ENCODE measurements at regions not wholly inside any gene's neighbourhood (a gene's known extent, or its start where the extent isn't known, plus 50 kb on each side); places are given as distances from the start of the nearest gene placed in this dataset.

- Histone ChIP-seq H3K4me2 (replicated peaks; ENCODE audit: extremely low read depth, low read length, poor library complexity, severe bottlenecking) (no peak overlapping the region), H3K4me3 (replicated peaks in 1 of 3; ENCODE audit: low read depth in 2 of 3, low read length in 3 of 3) (no peak overlapping the region), H3K9ac (ENCODE audit: insufficient read depth, low read length, poor library complexity, severe bottlenecking) (no peak overlapping the region), H3K4me1 (ENCODE audit: control insufficient read depth in 1 of 2, insufficient read depth in 2 of 2, low read length in 2 of 2) (peaks cover 0 to 5% of the 10 kb centered on the region in 2 donors), H3K27me3 (ENCODE audit: control insufficient read depth in 2 of 2, insufficient read depth in 2 of 2, low read length in 2 of 2) (no peaks in the 10 kb centered on the region), H3K79me2 (ENCODE audit: insufficient read depth, low read length) (no peaks in the 10 kb centered on the region), H3K27ac (ENCODE audit: low read depth in 1 of 2, low read length in 2 of 2) (no peak overlapping the region), H3K36me3 (replicated peaks in 1 of 2; ENCODE audit: control insufficient read depth in 1 of 2, insufficient read depth in 2 of 2, low read length in 2 of 2) (no peaks in the 10 kb centered on the region), H3K9me3 (replicated peaks in 1 of 2; ENCODE audit: control insufficient read depth in 1 of 2, insufficient read depth in 1 of 2, low read length in 2 of 2) (no peaks in the 10 kb centered on the region), H4K20me1 (ENCODE audit: insufficient read depth, low read length) (no peaks in the 10 kb centered on the region), H2AFZ (ENCODE audit: insufficient read depth, low read depth, low read length, poor library complexity, severe bottlenecking) (no peak overlapping the region)
- Mint-ChIP-seq H3K4me3 (no peak overlapping the region), H3K4me1 (peaks cover 8% of the 10 kb centered on the region), H3K9me3 (peaks cover 0 to 2% (median 0%) of the 10 kb centered on the region in 7 donors), H3K36me3 (no peaks in the 10 kb centered on the region), H3K27ac (no peak overlapping the region), H3K27me3 (ENCODE audit: low read depth in 3 of 3) (peaks cover 2 to 3% (median 2%) of the 10 kb centered on the region in 3 donors)
- no peak for DNase-seq
- no CpG with 5 or more reads among the region's 1 CpG for WGBS (ENCODE audit: insufficient coverage)
- no peak for TF ChIP-seq CTCF (IDR thresholded peaks at IDR 0.05)
- intact Hi-C loops (cut with micrococcal nuclease): no loop called here
Observed at GRCh38 chr20:12014736-12015135, 97.0 kb downstream of the BTBD3 start.

GRCh38 chr20:12016291-12016690, 98.6 kb downstream of the BTBD3 start:
- intact Hi-C loops (cut with micrococcal nuclease): no loop called here
- H3K4me1 ChIP-seq (ENCODE audit: control insufficient read depth in 1 of 2, insufficient read depth in 2 of 2, low read length in 2 of 2): peaks cover 0 to 5% of the 10 kb centered on the region in 2 donors
- H2AFZ ChIP-seq (ENCODE audit: insufficient read depth, low read depth, low read length, poor library complexity, severe bottlenecking): no peak overlapping the region
- H3K79me2 ChIP-seq (ENCODE audit: insufficient read depth, low read length): no peaks in the 10 kb centered on the region
- Mint-ChIP-seq H3K27ac (no peak overlapping the region), H3K36me3 (no peaks in the 10 kb centered on the region), H3K4me3 (no peak overlapping the region), H3K4me1 (peaks cover 8% of the 10 kb centered on the region), H3K27me3 (ENCODE audit: low read depth in 3 of 3) (peaks cover 2 to 6% (median 5%) of the 10 kb centered on the region in 3 donors), H3K9me3 (peaks cover 0 to 2% (median 0%) of the 10 kb centered on the region in 7 donors)
- no peak for TF ChIP-seq CTCF (IDR thresholded peaks at IDR 0.05)
- H3K27ac ChIP-seq (ENCODE audit: low read depth in 1 of 2, low read length in 2 of 2): no peak overlapping the region
- no peak for DNase-seq
- no peaks in the 10 kb centered on the region for H3K9me3 ChIP-seq (replicated peaks in 1 of 2; ENCODE audit: control insufficient read depth in 1 of 2, insufficient read depth in 1 of 2, low read length in 2 of 2)
- H3K9ac ChIP-seq (ENCODE audit: insufficient read depth, low read length, poor library complexity, severe bottlenecking): no peak overlapping the region
- no peak overlapping the region for H3K4me3 ChIP-seq (replicated peaks in 1 of 3; ENCODE audit: low read depth in 2 of 3, low read length in 3 of 3)
- WGBS (ENCODE audit: insufficient coverage): no CpG with 5 or more reads among the region's 2 CpGs
- no peaks in the 10 kb centered on the region for H3K36me3 ChIP-seq (replicated peaks in 1 of 2; ENCODE audit: control insufficient read depth in 1 of 2, insufficient read depth in 2 of 2, low read length in 2 of 2)
- H4K20me1 ChIP-seq (ENCODE audit: insufficient read depth, low read length): no peaks in the 10 kb centered on the region
- no peak overlapping the region for H3K4me2 ChIP-seq (replicated peaks; ENCODE audit: extremely low read depth, low read length, poor library complexity, severe bottlenecking)
- H3K27me3 ChIP-seq (ENCODE audit: control insufficient read depth in 2 of 2, insufficient read depth in 2 of 2, low read length in 2 of 2): peaks cover 0 to 2% of the 10 kb centered on the region in 2 donors

All from CD14-positive monocyte (primary cell).